Right forelimb (tissue), 1 donor: ENCODE measurements at regions not wholly inside any gene's neighbourhood (a gene's known extent, or its start where the extent isn't known, plus 50 kb on each side); places are given as distances from the start of the nearest gene placed in this dataset.
"Not testable (repeated sequence)": the region's sequence is repeated elsewhere in the genome, so short reads cannot be mapped to it uniquely, and the experiment has no call there.

Source experiments
- DNase-seq: peaks from one replicate; pipeline ENCODE4 v3.0.0-alpha.2; 2018

DNA sequence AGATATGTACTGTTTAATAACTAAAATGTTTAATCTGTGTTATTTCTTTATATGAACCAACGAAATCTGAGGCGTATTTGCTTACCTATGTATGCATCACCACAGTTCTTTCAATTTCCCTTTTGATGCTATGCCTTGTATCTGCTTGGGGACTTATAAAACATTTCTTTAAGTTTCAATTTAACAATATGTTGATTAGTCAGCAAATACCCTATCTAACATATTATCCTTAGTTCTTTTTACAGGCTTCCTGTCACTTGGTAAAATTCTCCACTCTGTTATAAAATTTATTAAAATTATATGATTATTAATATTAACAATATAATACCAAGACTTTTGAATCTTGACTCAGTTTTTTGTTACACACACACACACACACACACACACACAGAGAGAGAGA, 174.3 kb downstream of the CPS1 start:
- DNase-seq: no peak

DNA sequence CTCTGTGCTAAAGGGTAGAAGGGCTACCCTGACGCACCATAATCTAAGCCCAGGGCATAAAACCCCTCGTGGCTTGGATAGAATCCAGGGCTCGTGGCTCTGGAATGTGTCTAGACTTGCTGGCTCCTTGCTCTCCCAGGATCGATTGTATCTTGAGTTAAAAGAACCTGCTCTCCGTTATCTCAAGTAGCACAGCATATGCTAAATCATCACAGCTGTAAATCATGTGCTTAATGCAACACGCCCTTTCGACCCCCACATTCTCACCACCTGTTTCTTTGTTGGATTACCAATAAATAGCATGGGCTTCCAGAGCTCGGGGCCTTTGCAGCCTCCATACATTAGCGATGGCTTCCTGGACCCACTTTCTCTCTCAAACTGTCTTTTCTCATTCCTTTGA, 190.4 kb downstream of the CPS1 start:
- DNase-seq: not testable (repeated sequence)

DNA sequence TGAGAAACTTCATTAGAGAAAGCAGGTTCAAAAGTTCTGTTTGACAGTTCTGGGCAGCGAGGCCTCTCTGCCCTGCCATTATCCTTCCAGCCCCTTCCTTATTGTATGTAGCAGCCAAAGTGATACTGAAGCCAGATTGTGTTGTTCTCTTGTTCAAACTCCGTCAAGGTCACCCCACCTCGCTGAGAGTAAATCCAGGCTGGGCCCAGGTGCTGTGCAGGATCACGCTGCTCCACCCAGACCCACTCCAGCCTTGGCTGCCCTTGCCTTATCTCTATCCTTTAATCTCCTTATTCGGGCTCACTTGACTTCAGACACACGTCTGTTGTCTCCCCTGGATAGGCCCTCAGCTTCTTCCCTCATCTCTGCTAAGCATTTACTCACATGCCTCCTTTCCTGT, 196.1 kb downstream of the CPS1 start:
- DNase-seq: no peak

DNA sequence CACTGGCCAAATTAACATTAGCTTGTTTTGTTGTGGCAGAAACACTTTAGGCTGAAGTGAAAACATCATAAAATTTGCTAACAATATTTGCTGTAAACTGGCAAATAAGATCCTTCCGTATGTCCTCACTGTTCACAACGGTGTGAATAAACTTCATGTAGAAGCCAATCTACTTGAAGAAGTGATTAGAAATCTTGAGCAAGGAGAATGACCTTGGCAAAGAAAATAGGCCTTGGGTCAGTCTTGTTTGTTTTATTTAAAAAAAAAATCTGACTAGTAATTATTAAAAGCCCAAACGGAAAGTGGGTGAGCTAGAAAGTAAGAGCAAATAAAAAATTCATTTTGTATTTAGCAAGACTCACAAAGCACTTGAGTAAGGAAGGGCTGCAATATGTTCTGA, 197.0 kb downstream of the CPS1 start:
- no peak for DNase-seq

DNA sequence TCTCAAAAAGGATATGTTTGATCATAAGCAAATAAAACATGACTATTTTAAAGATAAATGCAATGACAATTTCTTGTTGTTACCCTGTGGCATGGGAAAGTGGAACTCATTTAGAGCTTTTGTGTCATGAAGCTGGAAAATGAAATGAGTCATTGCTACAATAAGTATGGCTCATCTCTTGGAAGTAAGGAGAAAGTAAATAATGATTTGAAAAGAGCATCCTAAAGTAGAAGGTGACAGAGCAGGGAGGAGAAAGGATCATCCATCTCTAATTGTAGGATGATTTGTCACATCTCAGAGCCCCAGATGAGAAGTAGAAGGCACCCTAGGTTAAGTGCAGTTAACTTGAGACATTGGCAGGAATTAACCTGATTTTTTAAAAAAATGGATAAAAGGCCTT, 200.5 kb downstream of the CPS1 start:
- DNase-seq: no peak

DNA sequence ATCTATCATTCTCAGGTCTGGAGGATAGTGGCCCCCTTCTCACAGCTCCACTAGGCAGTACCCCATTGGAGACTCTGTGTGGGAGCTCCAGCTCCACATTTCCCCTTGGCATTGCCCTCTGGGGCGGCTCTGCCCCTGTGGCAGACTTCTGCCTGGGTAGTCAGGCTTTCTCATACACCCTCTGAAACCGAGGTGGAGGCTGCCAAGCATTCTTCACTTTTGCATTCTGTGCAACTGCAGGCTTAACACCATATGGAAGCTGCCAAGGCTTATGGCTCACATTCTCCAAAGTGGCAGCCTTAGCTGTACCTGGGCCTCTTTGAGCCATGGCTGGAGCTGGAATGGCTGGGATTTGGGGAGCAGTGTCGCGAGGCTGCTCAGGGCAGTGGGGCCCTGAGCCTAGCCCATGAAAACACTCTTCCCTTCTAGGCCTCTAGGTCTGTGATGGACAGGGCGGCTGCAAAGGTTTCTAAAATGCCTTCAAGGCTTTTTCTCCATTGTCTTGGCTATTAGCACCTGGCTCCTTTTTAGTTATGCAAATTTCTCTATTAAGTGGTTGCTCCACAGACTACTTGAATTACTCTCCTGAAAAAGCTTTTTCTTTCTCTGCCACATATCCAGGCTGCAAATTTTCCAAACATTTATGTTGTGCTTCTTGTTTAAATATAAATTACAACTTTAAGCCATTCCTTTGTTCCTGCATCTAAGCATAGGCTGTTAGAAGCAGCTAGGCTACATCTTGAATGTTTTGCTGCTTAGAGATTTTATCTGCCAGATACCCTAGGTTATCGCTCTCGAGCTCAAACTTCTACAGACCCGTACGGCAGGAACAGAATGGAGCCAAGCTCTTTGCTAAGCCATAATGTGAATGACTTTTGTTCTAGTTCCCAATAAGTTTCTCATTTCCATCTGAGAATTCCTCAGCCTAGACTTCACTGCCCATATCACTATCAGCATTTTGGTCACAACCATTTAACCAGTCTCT, 206.5 kb downstream of the CPS1 start:
- DNase-seq: no peak

DNA sequence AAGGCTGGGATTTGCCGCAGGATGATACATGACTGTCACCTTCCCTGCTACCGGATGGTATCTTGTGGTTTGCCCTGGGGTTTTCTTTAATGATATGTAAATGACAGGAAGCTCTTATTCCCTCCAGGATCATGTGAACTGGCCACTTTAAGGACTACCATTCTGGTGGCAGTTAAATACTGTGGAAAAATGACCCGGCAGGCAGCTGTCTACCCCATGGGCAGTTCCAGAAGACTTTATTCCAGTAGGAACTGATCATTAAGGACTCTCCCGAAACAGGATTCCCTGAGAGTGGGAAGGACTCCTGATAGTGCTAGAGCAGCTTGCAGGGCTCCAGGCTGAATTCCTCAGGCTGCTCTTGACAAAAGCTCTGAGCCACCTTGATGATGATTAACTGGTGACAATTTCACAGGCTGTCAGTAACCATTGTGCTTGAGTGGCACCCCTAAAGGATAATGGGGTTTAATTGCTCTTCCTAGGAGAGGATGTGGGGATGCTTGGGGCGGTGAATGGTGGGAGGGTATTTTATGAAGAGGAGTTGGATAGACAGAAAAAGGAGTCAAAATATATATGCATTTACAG, 212.0 kb downstream of the CPS1 start:
- DNase-seq: no peak

DNA sequence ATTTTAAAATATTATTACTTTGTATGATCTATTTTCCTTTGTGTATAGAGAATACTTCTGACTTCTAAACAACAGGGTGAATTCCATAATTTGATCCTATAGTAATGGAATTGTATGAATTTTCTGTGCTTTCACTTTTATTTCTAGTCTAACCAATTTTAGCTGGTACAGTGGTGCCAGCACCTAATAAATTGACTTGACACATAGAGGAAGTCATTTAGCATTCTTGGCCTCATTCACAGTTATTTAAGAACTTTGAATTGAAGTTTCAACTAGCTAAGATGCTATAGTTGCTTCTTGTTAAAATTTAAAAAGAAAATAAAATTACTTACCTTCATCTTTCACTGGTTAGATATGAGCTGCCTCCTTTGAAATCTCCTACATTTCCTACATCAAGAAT, 220.4 kb downstream of the CPS1 start:
- DNase-seq: no peak

DNA sequence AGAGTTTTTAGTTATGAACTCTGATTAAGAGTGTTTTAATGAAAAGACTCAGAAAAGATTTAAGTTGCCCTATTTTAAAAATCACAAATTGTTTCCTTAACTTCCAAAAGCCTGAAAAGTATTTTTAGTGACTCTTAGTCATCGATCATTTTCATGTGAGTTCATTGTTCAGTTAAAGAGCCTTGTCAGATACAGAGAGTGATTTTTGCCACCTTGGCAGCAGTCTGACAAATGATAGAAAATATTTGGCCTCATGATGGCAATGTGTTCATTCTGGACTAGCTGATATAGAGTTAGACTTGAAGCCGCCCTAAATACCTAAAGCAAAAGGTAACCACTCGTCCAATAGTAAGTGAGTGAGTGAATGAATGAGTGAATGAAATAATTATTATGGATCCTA, 225.8 kb downstream of the CPS1 start:
- no peak for DNase-seq

DNA sequence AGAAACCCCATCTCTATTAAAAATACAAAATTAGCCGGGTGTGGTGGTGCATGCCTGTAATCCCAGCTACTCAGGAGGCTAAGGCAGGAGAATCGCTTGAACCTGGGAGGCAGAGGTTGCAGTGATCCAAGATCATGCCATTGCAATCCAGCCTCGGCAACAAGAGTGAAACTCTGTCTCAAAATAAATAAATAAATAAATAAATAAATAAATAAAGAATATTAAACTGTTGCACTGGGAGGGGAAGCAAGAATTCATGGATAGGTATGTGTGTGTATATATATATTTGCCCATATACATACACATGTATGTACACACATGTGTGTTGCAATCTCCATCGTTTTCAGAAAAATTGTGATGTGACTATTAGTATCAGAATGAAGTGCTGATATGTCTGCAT, 231.4 kb downstream of the CPS1 start:
- DNase-seq: not testable (repeated sequence)

DNA sequence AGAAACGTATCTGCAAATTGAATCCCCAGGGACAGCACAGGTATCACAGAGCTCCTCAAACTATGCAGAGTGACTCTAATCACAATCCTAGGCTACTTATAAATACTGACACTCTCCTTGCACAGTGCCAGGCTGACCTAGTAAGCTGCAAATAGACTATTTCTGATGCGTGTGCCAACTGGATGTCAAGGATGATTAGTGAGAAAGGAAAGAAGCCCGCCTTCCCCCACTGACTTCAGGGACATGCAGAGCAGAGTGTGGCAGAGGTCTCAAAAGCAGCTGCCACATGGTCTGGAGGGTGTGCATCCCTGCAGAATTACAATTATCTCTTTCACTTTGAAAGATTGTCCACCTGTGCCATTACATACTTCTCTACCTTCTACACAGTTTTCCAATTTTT, 235.6 kb downstream of the CPS1 start:
- no peak for DNase-seq

DNA sequence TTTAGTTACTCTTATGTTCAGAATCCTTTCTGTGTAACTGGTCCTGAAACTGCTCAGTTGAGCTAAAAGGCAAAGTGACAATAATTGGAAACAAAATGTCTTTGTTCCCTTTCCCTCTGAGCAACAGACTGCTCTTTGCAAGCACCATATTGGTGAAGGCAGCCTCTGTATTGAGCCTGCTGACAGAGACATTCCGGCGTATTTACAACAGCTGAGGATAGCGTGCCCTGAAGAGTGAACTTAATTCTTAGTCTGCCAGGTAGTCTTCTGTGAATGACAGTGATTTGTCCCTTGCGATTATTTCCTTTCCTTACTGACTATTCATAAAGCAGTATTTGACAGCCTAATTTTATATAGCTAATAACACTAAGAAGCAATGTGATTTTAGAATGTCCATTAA, 239.1 kb downstream of the CPS1 start:
- DNase-seq: no peak

DNA sequence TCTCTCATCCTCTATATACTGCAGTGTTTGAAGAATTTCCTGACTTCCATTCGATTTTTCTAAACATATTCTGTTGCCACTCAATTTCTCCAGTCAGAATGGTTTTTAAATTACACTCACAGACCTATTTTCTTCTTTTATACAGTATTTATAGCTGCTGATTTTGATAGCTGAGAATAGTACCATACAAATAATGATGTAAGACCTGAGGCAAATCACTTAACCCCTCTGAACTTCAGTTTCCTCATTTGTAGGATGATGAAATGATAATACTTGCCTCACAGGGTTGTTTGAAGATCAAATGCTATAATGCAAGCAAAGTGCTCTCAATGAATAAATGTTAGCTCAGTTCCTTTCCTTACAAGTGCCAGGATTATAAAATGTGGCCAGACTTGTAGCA, 241.8 kb downstream of the CPS1 start:
- no peak for DNase-seq

DNA sequence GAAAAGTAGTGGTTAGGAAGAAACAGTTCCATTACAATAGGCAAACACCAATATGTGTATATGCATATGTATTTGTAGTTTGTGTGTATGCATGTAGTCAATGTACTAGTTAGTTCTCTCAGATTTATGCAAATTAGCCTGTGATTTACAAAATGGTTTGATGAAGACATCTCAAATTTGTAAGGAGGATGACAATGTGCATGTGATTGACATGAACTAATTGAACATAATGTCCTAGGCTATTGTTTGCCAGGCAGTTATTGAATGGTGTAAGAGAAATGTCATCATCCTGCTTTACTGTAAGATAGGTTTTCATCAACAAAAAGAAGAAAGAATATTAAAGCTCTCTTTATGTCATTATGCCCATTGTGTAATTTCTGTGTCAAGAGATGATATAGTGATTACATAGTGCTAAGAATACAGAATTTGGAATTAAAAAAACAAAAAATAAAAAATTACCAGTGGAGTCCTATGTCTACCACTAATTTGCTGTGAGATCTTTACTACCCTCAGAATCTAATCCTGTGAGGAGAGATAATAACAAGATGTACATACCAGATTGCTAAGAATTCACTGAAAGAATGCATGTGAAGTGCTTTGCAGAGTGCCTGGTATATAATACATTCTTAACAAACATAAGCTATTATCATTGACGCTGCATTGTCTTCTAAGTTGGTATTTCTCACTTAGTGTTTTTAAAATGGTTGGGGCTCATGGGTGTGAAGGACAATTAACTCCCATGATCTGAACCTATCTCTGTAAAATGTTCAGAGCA, 258.0 kb downstream of the CPS1 start:
- DNase-seq: no peak

DNA sequence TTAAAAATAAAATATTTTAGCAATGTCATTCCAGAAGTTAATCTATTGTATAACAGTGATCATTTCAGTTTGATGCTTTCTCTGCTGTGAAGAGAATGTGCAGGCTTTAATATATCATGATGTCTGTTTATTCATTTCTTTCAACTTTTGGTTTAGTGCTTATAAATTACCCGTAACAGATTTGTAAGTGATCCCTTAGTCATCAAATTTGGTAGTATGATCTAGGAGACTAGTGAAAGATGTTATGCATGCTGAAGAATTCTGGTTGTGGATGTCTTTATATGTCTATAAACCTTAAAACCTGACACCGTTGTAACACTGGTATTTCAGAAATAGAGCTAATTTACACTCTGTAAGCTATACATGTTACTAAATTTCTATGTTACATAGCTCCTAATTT, 260.4 kb downstream of the CPS1 start:
- DNase-seq: no peak

DNA sequence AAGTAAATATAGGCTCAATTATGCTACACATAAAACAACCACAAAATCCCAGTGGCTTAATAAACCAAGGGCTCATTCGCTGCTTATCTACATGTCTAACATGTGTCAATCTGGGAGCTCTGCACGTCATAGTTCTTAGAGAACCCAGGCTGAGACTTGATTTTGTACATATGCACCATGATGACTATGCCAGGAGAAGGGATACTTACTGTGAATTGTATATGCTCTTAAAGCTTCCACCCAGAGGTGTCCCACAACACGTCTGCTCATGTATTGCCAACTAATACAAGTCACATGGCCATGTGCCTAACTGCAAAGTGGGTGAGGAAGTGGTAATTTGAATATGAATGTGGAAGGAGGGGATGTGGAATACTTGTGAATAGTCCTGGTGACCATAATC, 262.1 kb downstream of the CPS1 start:
- DNase-seq: no peak

DNA sequence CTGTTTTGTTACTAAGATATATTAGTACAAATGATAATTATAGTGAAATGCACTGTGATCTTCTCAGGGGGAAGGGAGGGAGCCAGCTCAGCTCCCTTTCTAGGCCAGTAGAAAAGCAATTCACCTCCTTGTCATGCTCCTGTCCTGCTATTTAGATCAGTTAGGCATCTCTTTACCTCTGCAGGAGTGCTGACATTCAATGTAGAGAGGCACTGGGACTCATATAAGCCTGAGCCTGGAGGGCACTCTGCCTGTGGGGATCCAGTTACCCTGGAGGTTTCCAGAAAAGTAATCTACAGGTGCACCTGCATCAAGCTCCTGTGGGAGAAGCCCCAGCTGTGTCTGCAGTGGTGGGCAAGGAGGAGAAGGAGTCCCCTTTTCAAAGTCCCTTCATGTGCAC, 277.0 kb downstream of the CPS1 start:
- no peak for DNase-seq

DNA sequence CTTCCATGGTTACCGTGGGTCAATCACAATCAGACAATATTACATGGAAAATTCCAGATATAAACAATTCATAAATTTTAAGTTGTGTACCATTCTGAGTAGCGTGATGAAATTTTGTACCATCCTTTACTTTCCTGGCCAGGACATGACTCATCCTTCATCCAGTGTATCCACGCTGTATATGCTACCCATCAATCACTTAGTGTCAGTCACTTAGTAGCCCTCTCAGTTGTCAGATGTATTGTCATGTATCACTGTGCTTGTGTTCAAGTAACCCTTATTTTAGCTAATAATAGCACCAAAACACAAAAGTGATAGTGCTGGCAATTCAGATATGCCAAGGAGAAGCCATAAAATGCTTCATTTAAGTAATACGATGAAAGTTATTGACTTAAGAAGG, 282.6 kb downstream of the CPS1 start:
- DNase-seq: no peak

DNA sequence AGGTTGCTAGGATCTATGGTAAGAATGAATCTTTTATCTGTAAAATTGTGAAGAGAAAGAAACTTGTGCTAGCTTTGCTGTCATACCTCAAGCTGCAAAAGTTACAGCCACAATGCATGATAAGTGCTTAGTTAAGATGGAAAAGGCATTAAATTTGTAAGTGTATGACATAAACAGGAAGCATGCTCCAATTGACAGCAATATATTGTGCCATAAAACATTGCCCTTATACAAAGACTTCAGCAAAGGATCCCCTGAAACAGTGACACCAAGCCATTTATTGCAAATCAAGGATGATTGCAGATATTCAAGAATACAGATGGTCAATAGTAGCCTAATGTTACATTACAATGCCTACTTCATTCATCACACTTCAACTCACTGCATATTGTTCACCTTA, 283.1 kb downstream of the CPS1 start:
- DNase-seq: no peak

DNA sequence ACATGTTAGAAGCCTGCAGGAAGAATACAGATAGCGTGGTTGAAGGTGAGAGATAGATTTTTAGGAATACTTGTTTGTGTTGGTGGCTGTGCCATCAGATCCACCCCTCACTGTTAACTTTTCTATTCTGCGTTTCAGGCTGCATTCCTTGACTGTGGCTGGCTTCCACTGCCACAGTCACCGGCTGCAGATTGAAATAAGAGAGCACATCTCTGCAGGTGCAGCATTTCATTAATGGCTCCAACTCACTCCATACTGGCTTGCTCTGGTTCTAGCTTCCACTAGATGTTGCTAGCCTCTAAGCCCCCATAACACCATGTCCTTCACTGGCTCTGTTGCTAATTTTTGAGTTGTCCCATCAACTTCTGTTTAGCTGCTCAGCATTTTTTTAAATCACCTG, 286.5 kb downstream of the CPS1 start:
- DNase-seq: no peak

DNA sequence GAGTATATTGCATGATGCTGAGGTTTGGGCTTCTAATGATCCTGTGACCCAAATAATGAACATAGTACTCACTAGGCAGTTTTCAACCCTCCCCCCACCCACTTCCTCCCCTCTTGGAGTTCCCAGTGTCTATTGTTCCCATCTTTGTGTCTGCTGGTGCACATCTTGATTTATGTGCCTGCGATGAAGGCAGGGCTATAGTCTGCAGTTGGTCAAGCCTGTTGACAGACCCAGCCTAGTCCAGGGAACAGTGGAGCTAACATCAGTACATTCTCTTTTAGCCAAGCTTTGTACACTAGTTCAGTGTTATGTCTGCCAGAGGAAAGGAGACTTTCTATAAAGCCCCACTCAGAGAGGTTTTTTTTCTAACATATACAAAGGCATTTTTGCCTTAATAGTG, 287.6 kb downstream of the CPS1 start:
- DNase-seq: no peak

DNA sequence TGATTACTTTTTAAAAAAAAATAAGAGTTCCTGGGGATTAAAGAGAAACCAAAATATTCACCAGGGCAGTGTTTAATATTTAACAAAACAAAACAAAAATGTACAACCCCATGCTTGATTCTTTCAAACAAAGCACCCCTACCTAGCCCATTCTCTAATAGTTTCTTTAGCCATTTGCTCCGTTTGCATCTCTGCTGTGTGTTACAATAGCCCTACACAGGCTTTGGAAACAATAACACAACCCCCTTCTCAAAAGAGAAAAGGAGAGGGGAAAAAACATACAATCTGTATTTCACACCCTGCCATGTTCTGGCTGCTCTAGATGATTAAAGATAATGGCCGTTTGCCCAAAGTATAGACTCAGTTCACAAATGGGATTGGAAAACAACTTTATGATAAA, 302.9 kb downstream of the CPS1 start:
- no peak for DNase-seq

DNA sequence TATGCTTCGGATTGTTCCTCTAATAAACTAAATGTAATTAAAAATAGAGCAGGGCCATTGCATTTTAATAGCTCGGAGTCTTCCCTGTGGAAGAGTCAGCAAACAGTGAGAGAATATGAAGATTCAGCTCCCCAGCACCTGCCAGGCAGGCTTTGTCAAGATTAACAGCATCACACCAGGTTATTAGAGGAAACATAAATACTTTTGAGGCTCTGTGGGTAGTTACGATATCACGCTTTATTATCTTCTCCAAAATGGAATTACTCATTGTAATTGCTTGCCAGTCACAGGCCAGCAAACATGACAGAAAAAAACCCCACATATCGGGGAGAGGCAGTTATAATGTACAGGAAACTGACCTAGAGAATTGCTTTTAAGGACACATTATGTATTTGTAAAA, 303.9 kb downstream of the CPS1 start:
- DNase-seq: no peak
